ENCODE measurements at regions not wholly inside any gene's neighbourhood (a gene's known extent, or its start where the extent isn't known, plus 50 kb on each side); places are given as distances from the start of the nearest gene placed in this dataset.

- Histone ChIP-seq H4K8ac (ENCODE audit: low read depth in 2 of 2, low read length in 2 of 2) (no peak overlapping the region), H2BK5ac (ENCODE audit: low read depth, low read length, poor library complexity, severe bottlenecking) (no peak overlapping the region), H3K4ac (ENCODE audit: low read depth, low read length) (no peak overlapping the region), H3K18ac (ENCODE audit: low read depth, low read length) (no peak overlapping the region), H3K4me3 (ENCODE audit: insufficient read depth, low read depth, low read length) (no peak overlapping the region), H2BK120ac (ENCODE audit: low read depth, low read length) (no peak overlapping the region), H3K4me2 (ENCODE audit: low read depth, low read length) (no peak overlapping the region), H3K79me1 (ENCODE audit: low read depth in 1 of 2, low read length in 2 of 2) (no peaks in the 10 kb centered on the region), H3K23ac (ENCODE audit: low read depth, low read length) (no peak overlapping the region), H2BK15ac (ENCODE audit: low read depth, low read length) (no peak overlapping the region), H3K27me3 (ENCODE audit: control insufficient read depth, insufficient read depth, low read length) (no peaks in the 10 kb centered on the region), H2AK5ac (ENCODE audit: low read depth, low read length) (no peak overlapping the region), H2BK20ac (ENCODE audit: low read depth, low read length) (no peak overlapping the region), H3K9me3 (ENCODE audit: control insufficient read depth, insufficient read depth, low read length) (no peaks in the 10 kb centered on the region), H3K4me1 (ENCODE audit: control insufficient read depth, insufficient read depth, low read length) (no peaks in the 10 kb centered on the region), H3K56ac (ENCODE audit: extremely low read depth, insufficient read depth, low read length) (no peak overlapping the region), H3K14ac (replicated peaks; ENCODE audit: low read depth, low read length) (no peak overlapping the region), H3K36me3 (ENCODE audit: control insufficient read depth, insufficient read depth, low read length) (no peaks in the 10 kb centered on the region), H2AFZ (replicated peaks; ENCODE audit: low read length, poor library complexity) (no peak overlapping the region), H2AK9ac (replicated peaks; ENCODE audit: low read depth, low read length, poor library complexity) (no peak overlapping the region), H4K20me1 (ENCODE audit: insufficient read depth, low read length) (no peaks in the 10 kb centered on the region), H4K91ac (ENCODE audit: insufficient read depth, low read depth, low read length) (no peak overlapping the region), H4K5ac (ENCODE audit: low read depth, low read length) (no peak overlapping the region), H3K9me1 (ENCODE audit: insufficient read depth, low read length) (no peaks in the 10 kb centered on the region), H3K9ac (ENCODE audit: low read depth, low read length) (no peak overlapping the region), H3K27ac (ENCODE audit: insufficient read depth, low read length) (no peak overlapping the region)
- ATAC-seq (ENCODE audit: low read depth) (no peak), DNase-seq (no peak)
- CTCF ChIA-PET, result no interaction called here
- no TSS peak for BruUV-seq (replicated peaks)
- WGBS, 2 experiments (ENCODE audit: extremely low coverage in 2 of 2, insufficient read length in 1 of 2), result no CpG with 5 or more reads among the region's 3 CpGs
- TF ChIP-seq CTCF (conservative IDR thresholded peaks at IDR 0.05; ENCODE audit: low read depth, low read length) (no peak), MAZ (IDR thresholded peaks at IDR 0.05; ENCODE audit: borderline replicate concordance, low read depth, low read length) (no peak), RFX5 (IDR thresholded peaks at IDR 0.05; ENCODE audit: low read depth, low read length) (no peak), BHLHE40 (IDR thresholded peaks at IDR 0.05; ENCODE audit: low read depth, low read length) (no peak), MXI1 (IDR thresholded peaks at IDR 0.05; ENCODE audit: borderline replicate concordance, low read depth, low read length) (no peak), CHD1 (IDR thresholded peaks at IDR 0.05; ENCODE audit: low read depth, low read length) (no peak), USF2 (IDR thresholded peaks at IDR 0.05; ENCODE audit: low read depth, low read length) (no peak), ELK1 (IDR thresholded peaks at IDR 0.05; ENCODE audit: borderline replicate concordance, low read depth, low read length) (no peak), RAD21 (IDR thresholded peaks at IDR 0.05; ENCODE audit: low read length) (no peak), RCOR1 (IDR thresholded peaks at IDR 0.05; ENCODE audit: insufficient replicate concordance, low read length) (no peak), POLR2A (IDR thresholded peaks at IDR 0.05; ENCODE audit: low read depth, low read length) (no peak), CEBPB (IDR thresholded peaks at IDR 0.05; ENCODE audit: low read depth, low read length) (no peak), FOS (IDR thresholded peaks at IDR 0.05; ENCODE audit: low read depth, low read length) (no peak), MAFK (IDR thresholded peaks at IDR 0.05; ENCODE audit: low read depth, low read length) (no peak), NFE2L2 (IDR thresholded peaks at IDR 0.05; ENCODE audit: low read depth, low read length) (no peak), SMC3 (IDR thresholded peaks at IDR 0.05; ENCODE audit: low read depth, low read length) (no peak)
- dilution Hi-C loops (cut with HindIII; ENCODE audit: low sequenced_read_pairs, unreplicated experiment), result no loop called here
- in situ Hi-C loops (cut with MboI; ENCODE audit: low sequenced_read_pairs), result no loop called here
- POLR2A ChIA-PET (ENCODE audit: unreplicated experiment), result no interaction called here
- intact Hi-C loops (cut with micrococcal nuclease), result no loop called here
Observed at GRCh38 chr2:156739301-156739700, 303.1 kb downstream of the GPD2 start.

Measured in IMR-90 (cell line).